HCT116 (cell line): ENCODE measurements at regions not wholly inside any gene's neighbourhood (a gene's known extent, or its start where the extent isn't known, plus 50 kb on each side); places are given as distances from the start of the nearest gene placed in this dataset.

Source experiments
- ATAC-seq: fragments of 200-7000 bp; cut with Tn5 transposase; 2 replicates; pipeline ENCODE4 v1.9.1; 2020; ENCODE audit warnings: mild to moderate bottlenecking, moderate library complexity
- BruUV-seq: library from RNA; stranded (reverse); fragments of 400-500 nt; replicated peaks from 2 replicates; lab custom pipeline; 2021; lab: Mats Ljungman, UMichigan
- CTCF ChIA-PET: fragments of 300-600 bp; sonication (Branson Sonifier 250); formaldehyde crosslinking; loops from one replicate; lab custom pipeline; 2021; ENCODE audit warnings: antibody characterized with exemption; lab: Charles Lee
- POLR2A ChIA-PET: fragments of 300-600, 350-600 bp; sonication (Branson Sonifier 250); formaldehyde crosslinking; loops from one replicate; lab custom pipeline; 2021; ENCODE audit warnings: antibody characterized with exemption; lab: Charles Lee
- RAD21 ChIA-PET, 2 experiments: fragments of 300-600 bp; sonication (Branson Sonifier 250); formaldehyde crosslinking; loops; one replicate each; lab custom pipeline; 2023; ENCODE audit warnings: low total read pairs in 2 of 2; ENCODE audit not compliant: uncharacterized antibody in 2 of 2, unreplicated experiment in 2 of 2, low non-redundant PET in 1 of 2; lab: Charles Lee
- DNase-seq: peaks from one replicate; pipeline ENCODE4 v3.0.0-alpha.2; 2010; ENCODE audit warnings: low read depth, low spot score
- H2AFZ ChIP-seq: fragments of 200-600 bp; shearing (Covaris generic), sonication (generic); 2 replicates; pipeline ENCODE4 v1.6.1; 2017; ENCODE audit warnings: low read depth, mixed run types, mixed read lengths, antibody characterized with exemption, low read length; ENCODE audit not compliant: poor library complexity, severe bottlenecking
- H3K27ac ChIP-seq: 2 replicates; pipeline ENCODE4 v1.5.1; 2012; ENCODE audit warnings: low read depth, low read length
- H3K27me3 ChIP-seq: fragments of 200-600 bp; sonication (generic); 2 replicates; pipeline ENCODE4 v1.6.1; 2016; ENCODE audit warnings: mixed run types, low read length, mixed read lengths; ENCODE audit not compliant: insufficient read depth
- H3K36me3 ChIP-seq, 2 experiments: fragments of 200-500 bp in 1 of 2; fragments of 200-600 bp in 1 of 2; sonication (Bioruptor generic) in 1 of 2; sonication (generic) in 1 of 2; 2 replicates each; pipeline versions ENCODE4 v1.5.1 to v1.6.1; 2014 to 2016; ENCODE audit warnings: low read length in 2 of 2, inconsistent platforms in 1 of 2, mixed read lengths in 1 of 2, mixed run types in 1 of 2; ENCODE audit not compliant: insufficient read depth in 2 of 2, control insufficient read depth in 1 of 2
- H3K4me1 ChIP-seq, 2 experiments: fragments of 200-600 bp in 1 of 2; sonication (generic) in 1 of 2; 2 replicates each; pipeline versions ENCODE4 v1.5.1 to v1.6.1; 2012 to 2017; ENCODE audit warnings: low read length in 2 of 2, inconsistent platforms in 1 of 2, mild to moderate bottlenecking in 1 of 2, mixed read lengths in 1 of 2, mixed run types in 1 of 2, moderate library complexity in 1 of 2; ENCODE audit not compliant: insufficient read depth in 2 of 2, control insufficient read depth in 1 of 2
- H3K4me2 ChIP-seq: fragments of 200-600 bp; sonication (generic); 2 replicates; pipeline ENCODE4 v1.6.1; 2017; ENCODE audit warnings: mixed run types, low read length, mixed read lengths
- H3K4me3 ChIP-seq, 2 experiments: fragments of 200-600 bp in 1 of 2; sonication (generic) in 1 of 2; replicated peaks in 1 of 2; 2 replicates each; pipeline ENCODE4 v1.5.1; 2011 to 2016; ENCODE audit warnings: low read length in 2 of 2, control low read depth in 1 of 2, low read depth in 1 of 2, mild to moderate bottlenecking in 1 of 2, mixed read lengths in 1 of 2, mixed run types in 1 of 2
- H3K79me2 ChIP-seq: fragments of 200-600 bp; sonication (generic); 2 replicates; pipeline ENCODE4 v1.6.1; 2017; ENCODE audit warnings: mild to moderate bottlenecking, mixed run types, low read length, moderate library complexity, mixed read lengths; ENCODE audit not compliant: insufficient read depth
- H3K9ac ChIP-seq: fragments of 200-600 bp; sonication (generic); 2 replicates; pipeline ENCODE4 v1.6.1; 2016; ENCODE audit warnings: low read length, mixed read lengths
- H3K9me2 ChIP-seq: fragments of 200-600 bp; sonication (generic), shearing (Covaris generic); 2 replicates; pipeline ENCODE4 v1.6.1; 2017; ENCODE audit warnings: mixed run types, mild to moderate bottlenecking, moderate library complexity; ENCODE audit not compliant: insufficient read depth
- H3K9me3 ChIP-seq, 2 experiments: fragments of 200-500 bp in 1 of 2; fragments of 200-600 bp in 1 of 2; sonication (Bioruptor generic) in 1 of 2; sonication (generic) in 1 of 2; 2 replicates each; pipeline ENCODE4 v1.6.1; 2014 to 2017; ENCODE audit warnings: low read length in 2 of 2, mixed read lengths in 2 of 2, inconsistent platforms in 1 of 2, low read depth in 1 of 2, mild to moderate bottlenecking in 1 of 2, mixed run types in 1 of 2, moderate library complexity in 1 of 2; ENCODE audit not compliant: control insufficient read depth in 1 of 2, insufficient read depth in 1 of 2
- H4K20me1 ChIP-seq: fragments of 200-600 bp; sonication (generic), shearing (Covaris generic); 2 replicates; pipeline ENCODE4 v1.6.1; 2017; ENCODE audit warnings: mixed run types, mild to moderate bottlenecking, moderate library complexity; ENCODE audit not compliant: insufficient read depth
- CEBPB ChIP-seq: IDR thresholded peaks from 2 replicates; pipeline ENCODE4 v1.6.1; 2012; ENCODE audit warnings: low read depth
- CTCF ChIP-seq, 3 experiments: fragments of 200-600 bp in 1 of 3; sonication (generic) in 1 of 3; IDR thresholded peaks in 2 of 3; conservative IDR thresholded peaks in 1 of 3; 2 replicates each; pipeline ENCODE4 v1.5.1; 2012 to 2017; ENCODE audit warnings: low read depth in 2 of 3, low read length in 2 of 3, antibody characterized with exemption in 1 of 3, borderline replicate concordance in 1 of 3, control low read depth in 1 of 3, mild to moderate bottlenecking in 1 of 3, mixed read lengths in 1 of 3, mixed run types in 1 of 3, moderate library complexity in 1 of 3; ENCODE audit not compliant: insufficient read depth in 1 of 3
- EGR1 ChIP-seq: IDR thresholded peaks from 2 replicates; pipeline ENCODE4 v1.6.1; 2012; ENCODE audit warnings: low read depth
- POLR2AphosphoS5 ChIP-seq: IDR thresholded peaks from 2 replicates; pipeline ENCODE4 v1.6.1; 2011; ENCODE audit warnings: mild to moderate bottlenecking, low read depth, low read length, moderate library complexity
- ZFX ChIP-seq: fragments of 450-650 bp; IDR thresholded peaks from 2 replicates; pipeline ENCODE4 v1.6.1; 2017
- intact Hi-C: fragments of 100-400 bp; cut with micrococcal nuclease; formaldehyde crosslinking; loops from 2 replicates; pipeline ENCODE4 v1.10.0; 2022

- no TSS peak for BruUV-seq
- ATAC-seq = no peak
- Histone ChIP-seq H3K9ac (no peak overlapping the region), H3K4me3 (no peak overlapping the region), H3K36me3 (no peaks in the 10 kb centered on the region), H3K79me2 (no peaks in the 10 kb centered on the region), H3K9me3 (0 out of 4 replicates have a peak, but pooled peaks cover 0 to 4% of the 10 kb centered on the region in 2 experiments), H3K9me2 (no peaks in the 10 kb centered on the region), H3K4me1 (peaks cover 0 to 3% of the 10 kb centered on the region in 2 experiments; a peak in 2 of 4 replicates), H3K27ac (no peak overlapping the region), H3K27me3 (no peaks in the 10 kb centered on the region), H2AFZ (peak overlapping the region; percentile 4), H3K4me2 (no peak overlapping the region), H4K20me1 (no peaks in the 10 kb centered on the region)
- POLR2A ChIA-PET = no interaction called here
- CTCF ChIA-PET = no interaction called here
- intact Hi-C loops = no loop called here
- no peak for DNase-seq
- TF ChIP-seq CEBPB (no peak), ZFX (no peak)
- RAD21 ChIA-PET = no interaction called here
These were observed 198.8 kb upstream of the TGFBR2 start for GRCh38 chr3:30407651-30408050.

GRCh38 chr3:30408105-30408557, 198.3 kb upstream of the TGFBR2 start:
- ATAC-seq = no peak; the same call in 1 of the 2 replicates
- ChIA-PET RAD21 (no interaction called here), CTCF (no interaction called here), POLR2A (no interaction called here)
- H3K9me3 ChIP-seq = 0 out of 4 replicates have a peak, but pooled peaks cover 0 to 4% of the 10 kb centered on the region in 2 experiments
- H3K36me3 ChIP-seq = no peaks in the 10 kb centered on the region
- H3K79me2 ChIP-seq = no peaks in the 10 kb centered on the region
- H3K9me2 ChIP-seq = no peaks in the 10 kb centered on the region
- no peak overlapping the region for H3K27ac ChIP-seq
- no peak overlapping the region for H3K9ac ChIP-seq
- peaks cover 0 to 3% of the 10 kb centered on the region in 2 experiments; a peak in 2 of 4 replicates for H3K4me1 ChIP-seq
- H3K27me3 ChIP-seq = no peaks in the 10 kb centered on the region
- no peak for DNase-seq
- TF ChIP-seq CTCF (IDR thresholded peaks at IDR 0.05 in 2 of 3, conservative IDR thresholded peaks at IDR 0.05 in 1 of 3; ENCODE audit: borderline replicate concordance in 1 of 3, insufficient read depth in 1 of 3, low read depth in 2 of 3, low read length in 2 of 3) (peak in 1 of 3 experiments; percentile 33; a peak in 2 of 6 replicates), POLR2AphosphoS5 (no peak), EGR1 (no peak)
- H4K20me1 ChIP-seq = no peaks in the 10 kb centered on the region
- no TSS peak for BruUV-seq
- H3K4me3 ChIP-seq = no peak overlapping the region
- H2AFZ ChIP-seq = peak overlapping the region; percentile 32
- H3K4me2 ChIP-seq = no peak overlapping the region
- intact Hi-C loops = no loop called here
